ENCODE measurements at regions not wholly inside any gene's neighbourhood (a gene's known extent, or its start where the extent isn't known, plus 50 kb on each side); places are given as distances from the start of the nearest gene placed in this dataset.

GRCh38 chr7:131244259-131244852 lies 83.3 kb upstream of the MKLN1 start:
- DNase-seq (ENCODE audit: low read depth), result peak; percentile 64
- H3K4me3 ChIP-seq (ENCODE audit: low read depth, low read length), result no peak overlapping the region
- no peak for TF ChIP-seq CTCF (conservative IDR thresholded peaks at IDR 0.05; ENCODE audit: low read depth, low read length)

DNA sequence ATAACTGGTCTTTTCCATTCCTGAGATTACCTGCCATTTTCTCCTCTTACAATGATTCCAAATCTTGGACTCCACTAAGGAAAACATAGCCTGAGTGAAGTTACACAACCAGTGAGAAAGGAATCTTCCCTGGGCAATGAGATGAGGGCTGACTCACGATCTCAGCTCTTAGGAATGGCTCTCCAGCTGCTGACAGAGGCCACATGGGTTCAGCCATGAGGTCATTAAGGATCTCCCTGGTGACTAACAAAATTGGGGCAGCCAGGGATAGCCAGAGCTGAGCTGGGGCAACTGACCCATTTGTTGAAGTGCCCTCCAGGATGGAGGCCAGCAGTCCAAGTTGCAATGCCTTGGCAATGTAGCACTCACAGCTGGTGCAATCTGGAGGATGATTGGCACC lies 78.7 kb upstream of the MKLN1 start:
- no peak overlapping the region for H3K4me3 ChIP-seq (ENCODE audit: low read depth, low read length)
- DNase-seq (ENCODE audit: low read depth), result peak; percentile 98
- TF ChIP-seq CTCF (conservative IDR thresholded peaks at IDR 0.05; ENCODE audit: low read depth, low read length), result no peak

DNA sequence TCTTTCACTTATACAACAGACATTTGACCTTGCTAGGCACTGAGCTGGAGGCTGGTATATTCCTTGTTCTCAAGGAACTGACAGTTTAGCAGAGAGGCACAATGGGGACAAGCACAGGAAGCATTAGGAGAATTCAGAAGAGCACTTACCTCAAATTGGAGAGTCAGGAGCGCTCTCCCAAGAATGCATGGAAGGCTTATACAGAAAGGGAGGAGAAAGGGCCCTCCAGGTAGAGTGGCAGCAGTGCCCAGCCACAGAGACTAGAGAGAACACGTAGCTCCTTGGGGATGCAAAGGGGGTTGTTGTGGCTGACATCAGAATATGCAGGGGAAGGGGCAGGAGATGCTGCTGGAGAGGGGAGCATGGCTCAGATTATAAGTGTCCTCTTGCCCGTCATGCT lies 78.2 kb upstream of the MKLN1 start:
- no peak for DNase-seq (ENCODE audit: low read depth)
- no peak overlapping the region for H3K4me3 ChIP-seq (ENCODE audit: low read depth, low read length)
- no peak for TF ChIP-seq CTCF (conservative IDR thresholded peaks at IDR 0.05; ENCODE audit: low read depth, low read length)

GRCh38 chr7:131250331-131250730 lies 77.3 kb upstream of the MKLN1 start:
- no peak for TF ChIP-seq CTCF (conservative IDR thresholded peaks at IDR 0.05; ENCODE audit: low read depth, low read length)
- DNase-seq (ENCODE audit: low read depth), result no peak
- no peak overlapping the region for H3K4me3 ChIP-seq (ENCODE audit: low read depth, low read length)

GRCh38 chr7:131251371-131251770 lies 76.3 kb upstream of the MKLN1 start:
- no peak overlapping the region for H3K4me3 ChIP-seq (ENCODE audit: low read depth, low read length)
- no peak for TF ChIP-seq CTCF (conservative IDR thresholded peaks at IDR 0.05; ENCODE audit: low read depth, low read length)
- no peak for DNase-seq (ENCODE audit: low read depth)

DNA sequence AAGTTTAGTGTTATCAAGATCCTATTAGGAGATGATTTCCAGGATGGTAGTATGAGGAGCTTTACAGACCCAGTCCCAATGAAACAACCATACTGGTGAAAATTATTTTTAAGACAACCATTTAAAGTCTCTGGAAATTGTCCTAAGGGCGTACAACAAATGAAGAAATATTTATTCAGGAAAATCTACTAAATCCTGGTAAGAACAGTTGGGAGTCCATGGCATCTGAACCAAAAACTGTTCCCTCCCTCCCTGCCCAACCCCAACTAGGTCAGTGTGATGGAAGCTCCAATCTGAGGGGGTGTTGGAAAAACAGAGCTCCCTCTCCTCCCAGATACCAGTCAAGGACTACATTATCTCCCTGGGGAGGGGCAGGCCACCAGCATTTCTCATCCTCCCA lies 74.7 kb upstream of the MKLN1 start:
- no peak for TF ChIP-seq CTCF (conservative IDR thresholded peaks at IDR 0.05; ENCODE audit: low read depth, low read length)
- no peak for DNase-seq (ENCODE audit: low read depth)
- H3K4me3 ChIP-seq (ENCODE audit: low read depth, low read length), result no peak overlapping the region

DNA sequence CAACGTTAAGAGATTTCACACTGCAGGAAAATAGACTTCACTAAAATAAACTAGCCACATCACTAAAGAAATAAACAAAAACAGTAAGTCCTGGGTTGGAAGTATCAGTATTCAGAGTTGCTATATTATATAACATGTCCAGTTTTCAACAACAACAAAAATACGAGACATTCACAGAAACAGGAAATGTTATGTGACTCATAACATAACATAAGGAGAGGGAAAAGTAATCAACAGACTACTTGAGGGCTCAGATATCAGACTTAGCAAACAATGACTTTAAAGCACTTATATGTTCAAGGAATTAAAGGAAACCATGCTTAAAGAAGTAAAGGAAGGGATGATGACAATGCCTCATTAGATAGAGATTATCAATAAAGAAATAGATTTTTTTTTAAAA lies 73.5 kb upstream of the MKLN1 start:
- DNase-seq (ENCODE audit: low read depth), result no peak
- no peak overlapping the region for H3K4me3 ChIP-seq (ENCODE audit: low read depth, low read length)
- TF ChIP-seq CTCF (conservative IDR thresholded peaks at IDR 0.05; ENCODE audit: low read depth, low read length), result no peak

All from epithelial cell of proximal tubule (primary cell).